ENCODE measurements at regions not wholly inside any gene's neighbourhood (a gene's known extent, or its start where the extent isn't known, plus 50 kb on each side); places are given as distances from the start of the nearest gene placed in this dataset.

GRCh38 chr7:33781167-33781566, 124.2 kb upstream of the BMPER start:
- TF ChIP-seq CTCF (IDR thresholded peaks at IDR 0.05), result no peak
- TF ChIP-seq EZH2 (IDR thresholded peaks at IDR 0.05; ENCODE audit: borderline replicate concordance, insufficient read depth, low read depth, low read length, poor library complexity, severe bottlenecking), result no peak
